ENCODE measurements at regions not wholly inside any gene's neighbourhood (a gene's known extent, or its start where the extent isn't known, plus 50 kb on each side); places are given as distances from the start of the nearest gene placed in this dataset.

GRCh38 chr15:93165734-93166470, 76.9 kb upstream of the RGMA start:
- no peak for DNase-seq (ENCODE audit: low read depth in 2 of 2)

GRCh38 chr15:93164409-93164808, 75.4 kb upstream of the RGMA start:
- no peak for DNase-seq (ENCODE audit: low read depth in 2 of 2)

- no peak for DNase-seq (ENCODE audit: low read depth in 2 of 2)
Observed at GRCh38 chr15:93162560-93162959, 73.5 kb upstream of the RGMA start.

- no peak for DNase-seq (ENCODE audit: low read depth in 2 of 2)
Observed at GRCh38 chr15:93159930-93160329, 70.9 kb upstream of the RGMA start.

GRCh38 chr15:93158097-93158900, 69.3 kb upstream of the RGMA start:
- DNase-seq (ENCODE audit: low read depth in 2 of 2), result no peak

- no peak for DNase-seq (ENCODE audit: low read depth in 2 of 2)
Observed at GRCh38 chr15:93154666-93155065, 65.7 kb upstream of the RGMA start.

- no peak for DNase-seq (ENCODE audit: low read depth in 2 of 2)
Observed at GRCh38 chr15:93152951-93153350, 63.9 kb upstream of the RGMA start.

- peak; percentile 13 to 24 for DNase-seq (ENCODE audit: low read depth in 2 of 2)
Observed at GRCh38 chr15:93152360-93152759, 63.3 kb upstream of the RGMA start.

- DNase-seq (ENCODE audit: low read depth in 2 of 2), result no peak
Observed at GRCh38 chr15:93150910-93151881, 62.2 kb upstream of the RGMA start.

- no peak for DNase-seq (ENCODE audit: low read depth in 2 of 2)
Observed at GRCh38 chr15:93146601-93147000, 57.6 kb upstream of the RGMA start.

GRCh38 chr15:93146196-93146595, 57.2 kb upstream of the RGMA start:
- no peak for DNase-seq (ENCODE audit: low read depth in 2 of 2)

GRCh38 chr15:93144463-93145236, 55.6 kb upstream of the RGMA start:
- no peak for DNase-seq (ENCODE audit: low read depth in 2 of 2)

GRCh38 chr15:93143186-93143585, 54.2 kb upstream of the RGMA start:
- DNase-seq (ENCODE audit: low read depth in 2 of 2), result no peak

- peak in 1 of 2 donors; percentile 13 for DNase-seq (ENCODE audit: low read depth in 2 of 2)
Observed at GRCh38 chr15:93141371-93141794, 52.4 kb upstream of the RGMA start.

- no peak for DNase-seq (ENCODE audit: low read depth in 2 of 2)
Observed at GRCh38 chr15:93139436-93139835, 50.4 kb upstream of the RGMA start.

- DNase-seq (ENCODE audit: low read depth in 2 of 2), result no peak
Observed at GRCh38 chr15:93138681-93139250, 49.8 kb upstream of the RGMA start.

Measured in stimulated activated CD8-positive, alpha-beta memory T cell treated with anti-CD3 and anti-CD28 coated beads, Interleukin-15, amount 100 ng/mL, for 4 hours (primary cell).